Smooth muscle cell (in vitro differentiated cells): ENCODE measurements at regions not wholly inside any gene's neighbourhood (a gene's known extent, or its start where the extent isn't known, plus 50 kb on each side); places are given as distances from the start of the nearest gene placed in this dataset.

Experiments used
- DNase-seq: peaks from one replicate; lab custom pipeline; 2025; ENCODE audit not compliant: unreplicated experiment; lab: John Stamatoyannopoulos, UW
- H2AFZ ChIP-seq: fragments of 200-600 bp; sonication (generic); 2 replicates; pipeline ENCODE4 v1.6.0; 2016; ENCODE audit warnings: antibody characterized with exemption, low read depth, mild to moderate bottlenecking
- H3F3A ChIP-seq: fragments of 200-600 bp; sonication (generic); 2 replicates; pipeline ENCODE4 v1.6.0; 2017; ENCODE audit warnings: antibody characterized with exemption, low read depth
- H3K27ac ChIP-seq: fragments of 200-600 bp; sonication (generic); 2 replicates; pipeline ENCODE4 v1.5.1; 2016; ENCODE audit warnings: low read depth, mild to moderate bottlenecking
- H3K27me3 ChIP-seq: fragments of 200-600 bp; sonication (generic); 2 replicates; pipeline ENCODE4 v1.6.1; 2016; ENCODE audit warnings: low read depth, mild to moderate bottlenecking
- H3K36me3 ChIP-seq: fragments of 200-600 bp; sonication (generic); 2 replicates; pipeline ENCODE4 v1.5.1; 2016; ENCODE audit warnings: low read depth
- H3K4me1 ChIP-seq: fragments of 200-600 bp; sonication (generic); 2 replicates; pipeline ENCODE4 v1.5.1; 2016; ENCODE audit warnings: low read depth
- H3K4me2 ChIP-seq: fragments of 200-600 bp; sonication (generic); 2 replicates; pipeline ENCODE4 v1.6.0; 2016; ENCODE audit warnings: mild to moderate bottlenecking
- H3K4me3 ChIP-seq: fragments of 200-600 bp; sonication (generic); 2 replicates; pipeline ENCODE4 v1.5.1; 2016; ENCODE audit warnings: mild to moderate bottlenecking
- H3K79me2 ChIP-seq: fragments of 200-600 bp; sonication (generic); 2 replicates; pipeline ENCODE4 v1.6.0; 2016; ENCODE audit warnings: low read depth, mild to moderate bottlenecking
- H3K9ac ChIP-seq: fragments of 200-600 bp; sonication (generic); 2 replicates; pipeline ENCODE4 v1.6.0; 2016; ENCODE audit warnings: low read depth
- H3K9me3 ChIP-seq: fragments of 200-600 bp; sonication (generic); replicated peaks from 2 replicates; pipeline ENCODE4 v1.5.1; 2016; ENCODE audit warnings: low read depth
- H4K20me1 ChIP-seq: fragments of 200-600 bp; sonication (generic); 2 replicates; pipeline ENCODE4 v1.6.0; 2016; ENCODE audit warnings: low read depth
- WGBS: methylation state at CpG from one replicate; pipeline ENCODE4 v1.1.7; 2016; ENCODE audit warnings: low lambda C conversion rate; 5-methylcytosine and 5-hydroxymethylcytosine counted together
- TF ChIP-seq, protein P1 (sequence below): fragments of 200-600 bp; sonication (generic); IDR thresholded peaks from 2 replicates; pipeline ENCODE4 v1.5.1; 2017; ENCODE audit warnings: borderline replicate concordance, mild to moderate bottlenecking, antibody characterized with exemption; ENCODE audit not compliant: insufficient read depth, poor library complexity, severe bottlenecking

DNA sequence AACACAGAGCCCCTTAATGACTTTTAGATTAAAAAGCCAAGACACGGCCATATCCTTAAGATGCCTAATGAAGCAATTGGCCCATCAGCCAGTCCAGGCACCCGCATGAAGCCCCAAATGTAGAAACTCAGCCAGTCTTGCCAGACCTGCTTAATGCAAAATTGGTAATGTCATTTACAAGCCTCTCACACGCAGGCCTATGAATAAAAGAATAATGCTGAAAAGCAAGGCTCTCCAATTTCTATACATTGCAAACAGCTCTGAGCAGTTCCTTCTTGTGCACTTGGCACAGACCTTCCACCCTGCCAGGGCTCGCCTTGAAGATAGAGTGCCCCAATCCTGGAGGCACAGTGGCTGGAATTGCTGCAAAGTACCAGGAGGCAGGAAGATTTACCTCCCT lies 498.9 kb downstream of the NPHP4 start:
- Histone ChIP-seq H4K20me1 (no peaks in the 10 kb centered on the region), H3K27me3 (peaks cover 11% of the 10 kb centered on the region), H3K79me2 (no peaks in the 10 kb centered on the region), H3K4me2 (no peak overlapping the region), H3K27ac (no peak overlapping the region), H3K36me3 (no peaks in the 10 kb centered on the region), H2AFZ (no peak overlapping the region), H3K4me3 (no peak overlapping the region), H3K4me1 (peaks cover 6% of the 10 kb centered on the region), H3K9ac (no peak overlapping the region), H3K9me3 (no peaks in the 10 kb centered on the region), H3F3A (no peaks in the 10 kb centered on the region)
- no peak for DNase-seq
- TF ChIP-seq, protein P1, sequence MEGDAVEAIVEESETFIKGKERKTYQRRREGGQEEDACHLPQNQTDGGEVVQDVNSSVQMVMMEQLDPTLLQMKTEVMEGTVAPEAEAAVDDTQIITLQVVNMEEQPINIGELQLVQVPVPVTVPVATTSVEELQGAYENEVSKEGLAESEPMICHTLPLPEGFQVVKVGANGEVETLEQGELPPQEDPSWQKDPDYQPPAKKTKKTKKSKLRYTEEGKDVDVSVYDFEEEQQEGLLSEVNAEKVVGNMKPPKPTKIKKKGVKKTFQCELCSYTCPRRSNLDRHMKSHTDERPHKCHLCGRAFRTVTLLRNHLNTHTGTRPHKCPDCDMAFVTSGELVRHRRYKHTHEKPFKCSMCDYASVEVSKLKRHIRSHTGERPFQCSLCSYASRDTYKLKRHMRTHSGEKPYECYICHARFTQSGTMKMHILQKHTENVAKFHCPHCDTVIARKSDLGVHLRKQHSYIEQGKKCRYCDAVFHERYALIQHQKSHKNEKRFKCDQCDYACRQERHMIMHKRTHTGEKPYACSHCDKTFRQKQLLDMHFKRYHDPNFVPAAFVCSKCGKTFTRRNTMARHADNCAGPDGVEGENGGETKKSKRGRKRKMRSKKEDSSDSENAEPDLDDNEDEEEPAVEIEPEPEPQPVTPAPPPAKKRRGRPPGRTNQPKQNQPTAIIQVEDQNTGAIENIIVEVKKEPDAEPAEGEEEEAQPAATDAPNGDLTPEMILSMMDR: no peak
- 83% methylated on average over 4 of the region's 4 CpGs for WGBS

DNA sequence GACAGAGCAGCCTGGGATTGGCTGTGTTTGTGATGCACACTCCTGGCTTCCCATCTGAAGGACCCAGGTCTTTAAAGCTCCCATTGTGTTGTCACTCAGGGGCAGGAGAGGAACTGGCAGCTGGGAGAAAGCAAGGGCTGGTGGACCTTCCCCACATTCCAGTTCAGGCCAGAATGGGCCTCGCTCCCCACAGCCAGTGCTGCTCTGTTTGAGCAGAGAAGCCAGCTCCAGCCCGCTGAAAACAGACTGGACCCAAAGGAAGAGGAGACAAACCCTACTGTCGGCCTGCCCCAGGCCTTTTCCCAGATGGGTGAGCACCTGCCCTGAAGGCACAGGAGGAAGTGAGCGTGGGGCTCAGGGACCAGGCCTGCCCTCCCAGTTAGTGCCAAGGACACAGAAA lies 499.4 kb downstream of the NPHP4 start:
- no peak overlapping the region for H3K9ac ChIP-seq
- TF ChIP-seq, protein P1: no peak
- DNase-seq: no peak
- no peaks in the 10 kb centered on the region for H3K9me3 ChIP-seq
- no peak overlapping the region for H3K4me2 ChIP-seq
- H4K20me1 ChIP-seq: no peaks in the 10 kb centered on the region
- 91% methylated on average over 4 of the region's 4 CpGs for WGBS
- no peaks in the 10 kb centered on the region for H3F3A ChIP-seq
- no peak overlapping the region for H3K27ac ChIP-seq
- no peaks in the 10 kb centered on the region for H3K36me3 ChIP-seq
- no peak overlapping the region for H3K4me3 ChIP-seq
- peaks cover 6% of the 10 kb centered on the region for H3K4me1 ChIP-seq
- H2AFZ ChIP-seq: no peak overlapping the region
- no peaks in the 10 kb centered on the region for H3K79me2 ChIP-seq
- H3K27me3 ChIP-seq: peaks cover 11% of the 10 kb centered on the region

DNA sequence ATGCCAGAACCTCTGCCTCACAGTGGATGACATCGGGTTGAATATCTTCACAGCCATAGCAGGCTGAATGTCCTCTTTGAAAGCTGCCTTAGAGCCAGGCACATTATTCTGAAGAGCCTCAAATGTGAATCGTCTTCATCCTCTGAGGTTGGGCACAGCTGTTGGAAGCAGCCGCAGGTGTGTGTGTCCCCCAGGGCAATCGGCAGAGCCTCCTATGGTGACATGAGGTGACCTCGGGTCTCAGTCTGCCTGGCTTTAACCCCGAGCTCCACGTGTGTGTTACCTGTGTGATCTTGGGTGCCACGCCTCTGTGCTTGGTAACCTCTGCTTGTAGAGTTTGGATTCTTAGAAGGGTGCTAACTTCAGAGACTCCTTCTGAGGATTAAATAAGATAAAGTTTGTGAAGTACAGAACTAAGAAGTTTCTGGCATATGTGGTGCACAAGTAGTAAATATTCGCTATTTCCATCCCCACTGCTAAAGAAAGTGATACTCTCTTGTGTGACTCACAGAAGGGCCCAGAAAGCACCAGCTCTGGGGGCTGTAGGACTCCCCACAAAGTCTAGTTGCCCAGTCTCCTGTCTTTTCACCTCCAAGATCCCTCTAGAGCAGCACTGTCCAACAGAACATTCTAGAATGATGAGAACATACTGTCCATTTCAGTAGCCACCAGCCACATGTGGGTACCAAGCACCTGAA lies 500.9 kb downstream of the NPHP4 start:
- H3K9me3 ChIP-seq: no peaks in the 10 kb centered on the region
- H3K9ac ChIP-seq: no peak overlapping the region
- peaks cover 11% of the 10 kb centered on the region for H3K27me3 ChIP-seq

More for the DNA sequence above, 500.9 kb downstream of the NPHP4 start:
- H3F3A ChIP-seq: no peaks in the 10 kb centered on the region
- H3K27ac ChIP-seq: no peak overlapping the region
- no peak overlapping the region for H2AFZ ChIP-seq
- no peak overlapping the region for H3K4me3 ChIP-seq
- H4K20me1 ChIP-seq: no peaks in the 10 kb centered on the region
- no peak overlapping the region for H3K4me2 ChIP-seq
- H3K36me3 ChIP-seq: no peaks in the 10 kb centered on the region
- no peaks in the 10 kb centered on the region for H3K79me2 ChIP-seq
- no peak for DNase-seq
- H3K4me1 ChIP-seq: peaks cover 6% of the 10 kb centered on the region
- TF ChIP-seq, protein P1: no peak
- 81% methylated on average over 9 of the region's 9 CpGs for WGBS
